DND-41 (cell line): ENCODE measurements at regions not wholly inside any gene's neighbourhood (a gene's known extent, or its start where the extent isn't known, plus 50 kb on each side); places are given as distances from the start of the nearest gene placed in this dataset.

Source experiments
- CTCF ChIP-seq: IDR thresholded peaks from 2 replicates; pipeline ENCODE4 v1.5.1; 2012; ENCODE audit warnings: borderline replicate concordance, low read length, moderate library complexity, mild to moderate bottlenecking; ENCODE audit not compliant: poor library complexity, severe bottlenecking; ENCODE audit errors: extremely low read depth
- EZH2 ChIP-seq: IDR thresholded peaks from 3 replicates; pipeline ENCODE4 v1.6.1; 2012; ENCODE audit warnings: borderline replicate concordance, low read depth, mild to moderate bottlenecking, moderate library complexity, low read length, inconsistent platforms; ENCODE audit not compliant: severe bottlenecking

GRCh38 chr6:27163834-27164233 lies 83.7 kb upstream of the PRSS16 start:
- TF ChIP-seq CTCF (no peak), EZH2 (no peak)
